ENCODE measurements at regions not wholly inside any gene's neighbourhood (a gene's known extent, or its start where the extent isn't known, plus 50 kb on each side); places are given as distances from the start of the nearest gene placed in this dataset.

- TF ChIP-seq, protein P1, sequence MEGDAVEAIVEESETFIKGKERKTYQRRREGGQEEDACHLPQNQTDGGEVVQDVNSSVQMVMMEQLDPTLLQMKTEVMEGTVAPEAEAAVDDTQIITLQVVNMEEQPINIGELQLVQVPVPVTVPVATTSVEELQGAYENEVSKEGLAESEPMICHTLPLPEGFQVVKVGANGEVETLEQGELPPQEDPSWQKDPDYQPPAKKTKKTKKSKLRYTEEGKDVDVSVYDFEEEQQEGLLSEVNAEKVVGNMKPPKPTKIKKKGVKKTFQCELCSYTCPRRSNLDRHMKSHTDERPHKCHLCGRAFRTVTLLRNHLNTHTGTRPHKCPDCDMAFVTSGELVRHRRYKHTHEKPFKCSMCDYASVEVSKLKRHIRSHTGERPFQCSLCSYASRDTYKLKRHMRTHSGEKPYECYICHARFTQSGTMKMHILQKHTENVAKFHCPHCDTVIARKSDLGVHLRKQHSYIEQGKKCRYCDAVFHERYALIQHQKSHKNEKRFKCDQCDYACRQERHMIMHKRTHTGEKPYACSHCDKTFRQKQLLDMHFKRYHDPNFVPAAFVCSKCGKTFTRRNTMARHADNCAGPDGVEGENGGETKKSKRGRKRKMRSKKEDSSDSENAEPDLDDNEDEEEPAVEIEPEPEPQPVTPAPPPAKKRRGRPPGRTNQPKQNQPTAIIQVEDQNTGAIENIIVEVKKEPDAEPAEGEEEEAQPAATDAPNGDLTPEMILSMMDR (IDR thresholded peaks at IDR 0.05; ENCODE audit: low read depth, low read length), result no peak
- TF ChIP-seq MAX (IDR thresholded peaks at IDR 0.05; ENCODE audit: low read depth, low read length), result no peak
Observed at GRCh38 chr20:58038123-58038654, 190.3 kb downstream of the ANKRD60 start.

All from NB4 (cell line).